Tibial nerve (tissue), 4 donors: ENCODE measurements at regions not wholly inside any gene's neighbourhood (a gene's known extent, or its start where the extent isn't known, plus 50 kb on each side); places are given as distances from the start of the nearest gene placed in this dataset.

Experiments used
- DNase-seq, 2 donors: peaks; one replicate each; pipeline ENCODE4 v3.0.0-alpha.2; 2019; ENCODE audit warnings: low spot score in 2 of 2
- H3K27ac ChIP-seq, 4 donors: fragments of 200-600 bp; sonication (generic) in 3 of 4; one replicate each; pipeline ENCODE4 v1.5.1; 2017 to 2019; ENCODE audit warnings: mild to moderate bottlenecking in 1 of 4
- H3K27me3 ChIP-seq, 2 donors: fragments of 200-600 bp; sonication (generic) in 1 of 2; one replicate each; pipeline versions ENCODE4 v1.5.1 to v1.6.0; 2017 to 2019
- H3K36me3 ChIP-seq, 3 donors: fragments of 200-600 bp; sonication (generic); one replicate each; pipeline ENCODE4 v1.5.1; 2018 to 2019
- H3K4me1 ChIP-seq, 4 donors: fragments of 200-600 bp; sonication (generic) in 3 of 4; one replicate each; pipeline ENCODE4 v1.5.1; 2017 to 2019
- H3K4me3 ChIP-seq, 4 donors: fragments of 200-600 bp; sonication (generic) in 3 of 4; one replicate each; pipeline ENCODE4 v1.5.1; 2017 to 2019; ENCODE audit warnings: mild to moderate bottlenecking in 1 of 4, moderate library complexity in 1 of 4
- H3K9me3 ChIP-seq, 4 donors: fragments of 200-600 bp; sonication (generic) in 3 of 4; one replicate each; pipeline ENCODE4 v1.5.1; 2017 to 2019
- CTCF ChIP-seq, 5 experiments: fragments of 200-600 bp in 3 of 5; fragments of 450-650 bp in 2 of 5; sonication (generic) in 3 of 5; IDR thresholded peaks; one replicate each; pipeline ENCODE4 v1.5.1; 2016 to 2019; ENCODE audit warnings: antibody characterized with exemption in 5 of 5, mild to moderate bottlenecking in 3 of 5, moderate library complexity in 2 of 5
- EP300 ChIP-seq, 2 donors: sonication (generic); formaldehyde crosslinking; IDR thresholded peaks; one replicate each; pipeline ENCODE4 v1.6.1; 2017; ENCODE audit warnings: antibody characterized with exemption in 2 of 2, mild to moderate bottlenecking in 1 of 2
- POLR2A ChIP-seq, 2 donors: fragments of 450-650 bp; IDR thresholded peaks; one replicate each; pipeline ENCODE4 v1.6.1; 2017; ENCODE audit warnings: antibody characterized with exemption in 2 of 2, mild to moderate bottlenecking in 2 of 2, moderate library complexity in 2 of 2
- WGBS, 2 donors: methylation state at CpG; one replicate each; pipeline ENCODE4 v1.1.5; 2018; 5-methylcytosine and 5-hydroxymethylcytosine counted together

DNA sequence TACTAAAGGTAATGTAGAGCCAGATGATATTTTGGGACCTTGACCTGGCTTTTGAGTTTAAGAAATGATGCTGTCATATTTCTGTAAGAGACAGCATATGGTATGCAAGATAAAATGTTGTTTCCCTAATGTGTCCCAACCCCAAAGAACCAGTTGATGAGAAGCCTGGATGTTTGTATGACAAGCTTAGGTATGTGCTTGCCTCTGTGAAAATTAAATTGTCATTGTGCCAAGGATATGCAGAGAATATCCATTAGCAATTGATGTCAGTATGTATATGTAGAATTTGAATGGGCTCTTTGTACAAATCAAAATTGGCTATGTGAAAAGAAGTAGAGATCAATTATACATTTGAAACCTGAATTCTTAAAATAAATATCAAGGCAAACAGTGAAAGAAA lies 650.8 kb upstream of the EYS start:
- TF ChIP-seq EP300 (IDR thresholded peaks at IDR 0.05) (no peak), POLR2A (IDR thresholded peaks at IDR 0.05) (no peak), CTCF (IDR thresholded peaks at IDR 0.05) (no peak)
- Histone ChIP-seq H3K4me1 (no peaks in the 10 kb centered on the region), H3K9me3 (no peaks in the 10 kb centered on the region), H3K27ac (no peak overlapping the region), H3K4me3 (no peak overlapping the region), H3K27me3 (no peaks in the 10 kb centered on the region), H3K36me3 (no peaks in the 10 kb centered on the region)
- no peak for DNase-seq

- DNase-seq: no peak
- H3K4me3 ChIP-seq: no peak overlapping the region
- no peaks in the 10 kb centered on the region for H3K9me3 ChIP-seq
- WGBS, 2 donors: 74 to 78% methylated on average over 1 of the region's 1 CpG
- H3K4me1 ChIP-seq: no peaks in the 10 kb centered on the region
- H3K36me3 ChIP-seq: no peaks in the 10 kb centered on the region
- H3K27ac ChIP-seq: no peak overlapping the region
- no peaks in the 10 kb centered on the region for H3K27me3 ChIP-seq
- TF ChIP-seq EP300 (IDR thresholded peaks at IDR 0.05): no peak
- TF ChIP-seq CTCF (IDR thresholded peaks at IDR 0.05): no peak
Measured at GRCh38 chr6:66355471-66355870, 648.4 kb upstream of the EYS start.

GRCh38 chr6:66344796-66345195 lies 637.8 kb upstream of the EYS start:
- H3K27me3 ChIP-seq: no peaks in the 10 kb centered on the region
- H3K4me1 ChIP-seq: no peaks in the 10 kb centered on the region
- WGBS, 2 donors: 51 to 70% methylated on average over 2 of the region's 2 CpGs
- H3K9me3 ChIP-seq: no peaks in the 10 kb centered on the region
- no peaks in the 10 kb centered on the region for H3K36me3 ChIP-seq
- DNase-seq: no peak
- H3K4me3 ChIP-seq: no peak overlapping the region
- no peak overlapping the region for H3K27ac ChIP-seq
- TF ChIP-seq POLR2A (IDR thresholded peaks at IDR 0.05): no peak
- no peak for TF ChIP-seq EP300 (IDR thresholded peaks at IDR 0.05)
- no peak for TF ChIP-seq CTCF (IDR thresholded peaks at IDR 0.05)

DNA sequence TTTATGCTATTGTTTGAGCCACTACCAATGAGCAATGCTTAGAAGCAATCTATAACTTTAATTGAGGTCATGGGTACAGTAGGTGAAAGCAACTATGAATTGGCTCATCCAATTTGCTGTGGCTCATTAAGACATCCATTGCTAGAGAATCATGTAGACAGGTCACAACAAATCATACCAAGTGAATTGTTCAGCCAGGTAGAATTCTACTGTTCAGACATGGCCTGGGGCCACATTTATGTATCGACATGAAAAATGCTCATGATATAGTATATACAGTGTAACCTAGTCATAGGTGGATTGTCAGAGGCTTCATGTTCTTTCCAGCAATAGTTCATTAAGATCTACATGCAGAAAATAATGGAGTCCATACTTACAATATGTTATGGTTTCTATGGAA lies 633.7 kb upstream of the EYS start:
- no peaks in the 10 kb centered on the region for H3K4me1 ChIP-seq
- TF ChIP-seq CTCF (IDR thresholded peaks at IDR 0.05): no peak
- no peak for TF ChIP-seq EP300 (IDR thresholded peaks at IDR 0.05)
- no peak for TF ChIP-seq POLR2A (IDR thresholded peaks at IDR 0.05)
- H3K36me3 ChIP-seq: no peaks in the 10 kb centered on the region
- 90 to 96% methylated on average over 1 of the region's 1 CpG for WGBS, 2 donors
- H3K9me3 ChIP-seq: no peaks in the 10 kb centered on the region
- no peak for DNase-seq
- H3K27me3 ChIP-seq: no peaks in the 10 kb centered on the region
- no peak overlapping the region for H3K4me3 ChIP-seq
- H3K27ac ChIP-seq: no peak overlapping the region

DNA sequence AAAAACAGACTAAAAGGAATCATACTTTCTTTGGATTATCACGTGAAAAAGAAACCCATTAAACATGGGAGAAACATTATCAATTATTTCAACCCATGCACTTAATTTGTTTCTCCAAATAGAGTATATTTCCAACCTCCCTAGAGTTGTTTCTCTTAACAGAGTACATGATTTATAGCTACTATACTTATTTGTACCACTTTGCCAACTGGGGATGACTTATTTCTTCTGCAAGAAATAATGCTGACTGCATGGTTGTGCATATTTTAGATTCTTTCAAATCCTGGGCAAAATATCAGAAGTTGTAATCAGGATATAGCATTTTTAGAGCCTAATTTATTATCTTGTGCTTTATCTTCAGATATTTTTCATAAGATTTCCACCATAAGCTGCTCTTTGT lies 629.1 kb upstream of the EYS start:
- Histone ChIP-seq H3K4me3 (no peak overlapping the region), H3K9me3 (no peaks in the 10 kb centered on the region), H3K27ac (no peak overlapping the region), H3K27me3 (no peaks in the 10 kb centered on the region), H3K36me3 (no peaks in the 10 kb centered on the region), H3K4me1 (no peaks in the 10 kb centered on the region)
- WGBS, 2 donors: 73 to 74% methylated on average over 1 of the region's 1 CpG
- TF ChIP-seq CTCF (IDR thresholded peaks at IDR 0.05): no peak
- no peak for TF ChIP-seq POLR2A (IDR thresholded peaks at IDR 0.05)
- TF ChIP-seq EP300 (IDR thresholded peaks at IDR 0.05): no peak
- no peak for DNase-seq
